ENCODE measurements at regions not wholly inside any gene's neighbourhood (a gene's known extent, or its start where the extent isn't known, plus 50 kb on each side); places are given as distances from the start of the nearest gene placed in this dataset.

DNA sequence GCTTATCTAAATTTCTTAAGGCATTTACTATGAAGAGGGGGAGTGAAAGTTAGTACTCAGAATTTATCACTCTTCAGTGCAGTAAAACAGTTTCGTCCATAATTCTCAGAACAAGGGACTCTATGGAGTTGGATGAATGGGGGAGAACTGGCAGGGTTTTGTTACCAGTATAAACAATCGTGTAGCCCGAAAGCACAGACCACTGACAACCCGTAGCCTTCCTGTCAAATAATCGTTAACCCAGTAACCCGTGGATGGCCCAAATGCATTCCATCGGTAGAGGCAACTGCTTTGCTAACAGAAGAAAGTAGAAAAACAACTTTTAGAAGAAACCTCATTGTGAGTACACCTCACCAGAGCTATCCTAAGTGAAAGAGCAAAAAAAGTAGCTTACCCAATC lies 583.9 kb downstream of the NXPH1 start:
- TF ChIP-seq, protein P1, sequence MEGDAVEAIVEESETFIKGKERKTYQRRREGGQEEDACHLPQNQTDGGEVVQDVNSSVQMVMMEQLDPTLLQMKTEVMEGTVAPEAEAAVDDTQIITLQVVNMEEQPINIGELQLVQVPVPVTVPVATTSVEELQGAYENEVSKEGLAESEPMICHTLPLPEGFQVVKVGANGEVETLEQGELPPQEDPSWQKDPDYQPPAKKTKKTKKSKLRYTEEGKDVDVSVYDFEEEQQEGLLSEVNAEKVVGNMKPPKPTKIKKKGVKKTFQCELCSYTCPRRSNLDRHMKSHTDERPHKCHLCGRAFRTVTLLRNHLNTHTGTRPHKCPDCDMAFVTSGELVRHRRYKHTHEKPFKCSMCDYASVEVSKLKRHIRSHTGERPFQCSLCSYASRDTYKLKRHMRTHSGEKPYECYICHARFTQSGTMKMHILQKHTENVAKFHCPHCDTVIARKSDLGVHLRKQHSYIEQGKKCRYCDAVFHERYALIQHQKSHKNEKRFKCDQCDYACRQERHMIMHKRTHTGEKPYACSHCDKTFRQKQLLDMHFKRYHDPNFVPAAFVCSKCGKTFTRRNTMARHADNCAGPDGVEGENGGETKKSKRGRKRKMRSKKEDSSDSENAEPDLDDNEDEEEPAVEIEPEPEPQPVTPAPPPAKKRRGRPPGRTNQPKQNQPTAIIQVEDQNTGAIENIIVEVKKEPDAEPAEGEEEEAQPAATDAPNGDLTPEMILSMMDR (IDR thresholded peaks at IDR 0.05): no peak
- no peak for TF ChIP-seq EZH2 (IDR thresholded peaks at IDR 0.05)
